Esophagus squamous epithelium (tissue), 5 donors: ENCODE measurements at regions not wholly inside any gene's neighbourhood (a gene's known extent, or its start where the extent isn't known, plus 50 kb on each side); places are given as distances from the start of the nearest gene placed in this dataset.

ENCODE experiments used
- DNase-seq: peaks from one replicate; lab custom pipeline; 2025; lab: John Stamatoyannopoulos, UW
- H3K27ac ChIP-seq, 4 donors: fragments of 200-600 bp; sonication (generic); one replicate each; pipeline ENCODE4 v1.5.1; 2016 to 2019; ENCODE audit warnings: mild to moderate bottlenecking in 1 of 4
- H3K27me3 ChIP-seq, 4 donors: fragments of 200-600 bp; sonication (generic); 1 replicate in 3 of 4; 2 replicates in 1 of 4; pipeline versions ENCODE4 v1.5.1 to v1.6.0; 2017 to 2021; ENCODE audit warnings: antibody characterized with exemption in 1 of 4
- H3K36me3 ChIP-seq, 3 donors: fragments of 200-600 bp; sonication (generic); one replicate each; pipeline ENCODE4 v1.5.1; 2016 to 2019
- H3K4me1 ChIP-seq, 3 donors: fragments of 200-600 bp; sonication (generic); one replicate each; pipeline ENCODE4 v1.5.1; 2017 to 2019
- H3K4me3 ChIP-seq, 4 donors: fragments of 200-600 bp; sonication (generic); 1 replicate in 3 of 4; 2 replicates in 1 of 4; pipeline ENCODE4 v1.5.1; 2016 to 2019; ENCODE audit warnings: mild to moderate bottlenecking in 2 of 4, moderate library complexity in 1 of 4
- H3K9me3 ChIP-seq, 3 donors: fragments of 200-600 bp; sonication (generic); one replicate each; pipeline ENCODE4 v1.5.1; 2016 to 2019
- CTCF ChIP-seq, 6 experiments: fragments of 450-650 bp in 4 of 6; fragments of 200-600 bp in 2 of 6; sonication (generic) in 2 of 6; IDR thresholded peaks; one replicate each; pipeline ENCODE4 v1.5.1; 2016 to 2019; ENCODE audit warnings: antibody characterized with exemption in 6 of 6, mild to moderate bottlenecking in 4 of 6, moderate library complexity in 4 of 6
- POLR2A ChIP-seq, 4 donors: fragments of 450-650 bp; IDR thresholded peaks; one replicate each; pipeline ENCODE4 v1.6.1; 2017; ENCODE audit warnings: antibody characterized with exemption in 4 of 4, mild to moderate bottlenecking in 4 of 4, moderate library complexity in 3 of 4
- WGBS, 2 donors: methylation state at CpG; one replicate each; pipeline ENCODE4 v1.1.5; 2018; 5-methylcytosine and 5-hydroxymethylcytosine counted together
- intact Hi-C: fragments of 100-400 bp; cut with DNase I; formaldehyde crosslinking; loops from one replicate; pipeline ENCODE4 v1.15.0; 2022
- donor health status: DM: yes; HTN: yes; CAD: no.

- peaks cover 5 to 28% (median 5%) of the 10 kb centered on the region in 3 donors for H3K4me1 ChIP-seq
- intact Hi-C loops: no loop called here
- TF ChIP-seq POLR2A (IDR thresholded peaks at IDR 0.05): no peak
- TF ChIP-seq CTCF (IDR thresholded peaks at IDR 0.05): no peak
Observed at GRCh38 chr5:166982226-166982625, 1309.2 kb upstream of the WWC1 start.

GRCh38 chr5:166991601-166992000 lies 1299.8 kb upstream of the WWC1 start:
- whole genome bisulfite sequencing, 2 donors: 70 to 76% methylated on average over 1 of the region's 1 CpG
- H3K9me3 ChIP-seq: no peaks in the 10 kb centered on the region
- H3K4me1 ChIP-seq: peaks cover 0 to 18% (median 3%) of the 10 kb centered on the region in 3 donors
- no peak overlapping the region for H3K27ac ChIP-seq
- H3K36me3 ChIP-seq: no peaks in the 10 kb centered on the region
- no peak for TF ChIP-seq POLR2A (IDR thresholded peaks at IDR 0.05)
- TF ChIP-seq CTCF (IDR thresholded peaks at IDR 0.05): no peak
- no peaks in the 10 kb centered on the region for H3K27me3 ChIP-seq
- intact Hi-C loops: no loop called here
- no peak for DNase-seq
- H3K4me3 ChIP-seq: no peak overlapping the region

More at GRCh38 chr5:166982226-166982625, 1309.2 kb upstream of the WWC1 start:
- Histone ChIP-seq H3K36me3 (no peaks in the 10 kb centered on the region), H3K4me3 (peak overlapping the region in 1 of 4 donors; percentile 32), H3K27ac (peak overlapping the region in 3 of 4 donors; percentile 21 to 61 (median 49)), H3K27me3 (peaks cover 0 to 30% (median 0%) of the 10 kb centered on the region in 4 donors), H3K9me3 (no peaks in the 10 kb centered on the region)
- no peak for DNase-seq

GRCh38 chr5:166992108-166992507 lies 1299.3 kb upstream of the WWC1 start:
- H3K4me3 ChIP-seq: no peak overlapping the region
- H3K27ac ChIP-seq: no peak overlapping the region
- no peaks in the 10 kb centered on the region for H3K27me3 ChIP-seq
- TF ChIP-seq POLR2A (IDR thresholded peaks at IDR 0.05) (no peak), CTCF (IDR thresholded peaks at IDR 0.05) (no peak)
- H3K9me3 ChIP-seq: no peaks in the 10 kb centered on the region
- 68 to 73% methylated on average over 2 of the region's 2 CpGs for WGBS, 2 donors
- no peaks in the 10 kb centered on the region for H3K36me3 ChIP-seq
- no peak for DNase-seq
- intact Hi-C loops: no loop called here
- peaks cover 0 to 18% (median 3%) of the 10 kb centered on the region in 3 donors for H3K4me1 ChIP-seq

- intact Hi-C loops: no loop called here
- Histone ChIP-seq H3K27ac (peak overlapping the region in 2 of 4 donors; percentile 24 to 42), H3K9me3 (no peaks in the 10 kb centered on the region), H3K4me1 (peaks cover 0 to 18% (median 3%) of the 10 kb centered on the region in 3 donors), H3K27me3 (no peaks in the 10 kb centered on the region), H3K36me3 (no peaks in the 10 kb centered on the region), H3K4me3 (peak overlapping the region in 1 of 4 donors; percentile 22)
- TF ChIP-seq POLR2A (IDR thresholded peaks at IDR 0.05) (no peak), CTCF (IDR thresholded peaks at IDR 0.05) (no peak)
- DNase-seq: no peak
- WGBS, 2 donors: 39 to 45% methylated on average over 11 of the region's 11 CpGs
Observed at GRCh38 chr5:166992874-166993722, 1298.3 kb upstream of the WWC1 start.

GRCh38 chr5:166994226-166994625 lies 1297.2 kb upstream of the WWC1 start:
- no peak for DNase-seq
- H3K9me3 ChIP-seq: no peaks in the 10 kb centered on the region
- H3K36me3 ChIP-seq: no peaks in the 10 kb centered on the region
- TF ChIP-seq POLR2A (IDR thresholded peaks at IDR 0.05) (no peak), CTCF (IDR thresholded peaks at IDR 0.05) (no peak)
- no peak overlapping the region for H3K27ac ChIP-seq
- H3K4me3 ChIP-seq: peak overlapping the region in 1 of 4 donors; percentile 5
- WGBS, 2 donors: 45 to 65% methylated on average over 3 of the region's 3 CpGs
- peaks cover 0 to 18% (median 3%) of the 10 kb centered on the region in 3 donors for H3K4me1 ChIP-seq
- H3K27me3 ChIP-seq: no peaks in the 10 kb centered on the region
- intact Hi-C loops: no loop called here
